AG09309 (cell line): ENCODE measurements at regions not wholly inside any gene's neighbourhood (a gene's known extent, or its start where the extent isn't known, plus 50 kb on each side); places are given as distances from the start of the nearest gene placed in this dataset.

Source experiments
- DNase-seq: peaks from one replicate; pipeline ENCODE4 v3.0.0-alpha.2; 2010; ENCODE audit warnings: low read depth
- H3K4me3 ChIP-seq: 2 replicates; pipeline ENCODE4 v1.5.1; 2011; ENCODE audit warnings: mild to moderate bottlenecking, low read depth, low read length, moderate library complexity; ENCODE audit not compliant: control insufficient read depth
- CTCF ChIP-seq: IDR thresholded peaks from 2 replicates; pipeline ENCODE4 v1.5.1; 2011; ENCODE audit warnings: mild to moderate bottlenecking, low read depth, low read length, inconsistent platforms; ENCODE audit not compliant: insufficient read depth, control insufficient read depth; ENCODE audit errors: missing control alignments

- H3K4me3 ChIP-seq = no peak overlapping the region
- no peak for DNase-seq
- TF ChIP-seq CTCF = no peak
Observed at GRCh38 chr2:121047383-121047782, 237.6 kb downstream of the TFCP2L1 start.

- DNase-seq = no peak
- no peak for TF ChIP-seq CTCF
- H3K4me3 ChIP-seq = no peak overlapping the region
Observed at GRCh38 chr2:121049131-121049530, 235.9 kb downstream of the TFCP2L1 start.

GRCh38 chr2:121049950-121050585 lies 234.9 kb downstream of the TFCP2L1 start:
- H3K4me3 ChIP-seq = no peak overlapping the region
- TF ChIP-seq CTCF = no peak
- no peak for DNase-seq

- no peak overlapping the region for H3K4me3 ChIP-seq
- no peak for TF ChIP-seq CTCF
- DNase-seq = no peak
Observed at GRCh38 chr2:121051311-121051710, 233.7 kb downstream of the TFCP2L1 start.

DNA sequence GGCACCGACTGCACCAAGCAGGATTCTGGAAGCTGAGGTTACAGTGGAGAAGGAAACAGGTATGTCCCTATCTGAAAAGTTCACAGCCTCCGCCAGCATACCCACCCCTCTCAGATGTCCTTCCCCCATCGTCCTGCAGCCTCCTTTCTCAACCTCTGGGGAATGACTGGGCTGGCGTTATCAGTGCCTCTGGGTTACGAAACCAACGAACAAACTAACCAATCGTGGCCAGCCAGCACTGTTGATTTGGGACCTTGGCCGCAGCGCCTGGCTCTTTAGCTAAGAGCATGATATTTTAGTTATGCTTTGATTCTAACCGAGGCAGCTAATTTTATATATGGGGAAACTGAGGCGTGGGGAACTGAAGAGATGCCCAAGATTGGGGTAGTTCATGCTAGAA lies 233.0 kb downstream of the TFCP2L1 start:
- TF ChIP-seq CTCF = no peak
- no peak for DNase-seq

DNA sequence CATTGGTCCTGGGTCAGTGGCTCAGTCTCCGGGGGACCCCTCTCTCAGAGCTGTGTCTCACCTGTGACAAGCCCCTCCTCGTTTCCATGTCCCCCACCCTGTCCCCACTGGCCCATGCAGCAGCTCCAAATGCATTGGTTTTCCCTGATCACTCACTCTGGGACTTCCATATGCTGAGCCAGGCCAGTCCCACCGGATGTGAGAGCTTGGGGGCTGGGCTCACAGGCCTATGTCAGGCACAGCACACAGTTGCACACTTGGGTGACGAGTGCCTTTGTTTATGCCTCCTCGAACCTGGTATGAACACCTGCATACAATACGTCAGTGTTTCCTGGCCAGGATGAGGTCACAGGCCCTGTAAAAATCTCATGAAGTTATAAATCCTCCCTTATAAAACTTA lies 232.5 kb downstream of the TFCP2L1 start:
- TF ChIP-seq CTCF = no peak
- no peak for DNase-seq
- H3K4me3 ChIP-seq = no peak overlapping the region

More for the DNA sequence above, 233.0 kb downstream of the TFCP2L1 start:
- H3K4me3 ChIP-seq = no peak overlapping the region
